Lower leg skin (tissue), 4 donors: ENCODE measurements at regions not wholly inside any gene's neighbourhood (a gene's known extent, or its start where the extent isn't known, plus 50 kb on each side); places are given as distances from the start of the nearest gene placed in this dataset.

ENCODE experiments used
- DNase-seq, 2 donors: peaks; one replicate each; pipeline ENCODE4 v3.0.0-alpha.2; 2019; ENCODE audit warnings: low spot score in 2 of 2
- H3K4me3 ChIP-seq: fragments of 200-600 bp; sonication (generic); 2 replicates; pipeline ENCODE4 v1.5.1; 2017; ENCODE audit warnings: mild to moderate bottlenecking, low read depth; ENCODE audit not compliant: poor library complexity, severe bottlenecking
- POLR2A ChIP-seq, 2 donors: fragments of 450-650 bp; IDR thresholded peaks; one replicate each; pipeline ENCODE4 v1.6.1; 2016 to 2017; ENCODE audit warnings: antibody characterized with exemption in 2 of 2, mild to moderate bottlenecking in 1 of 2, moderate library complexity in 1 of 2
- WGBS, 2 donors: methylation state at CpG; one replicate each; pipeline ENCODE4 v1.1.5; 2018; 5-methylcytosine and 5-hydroxymethylcytosine counted together
- intact Hi-C: fragments of 100-400 bp; cut with DNase I; formaldehyde crosslinking; loops from one replicate; pipeline ENCODE4 v1.15.0; 2023; ENCODE audit warnings: low total_unique reads
- TF ChIP-seq, protein P1 (sequence below), 3 donors: fragments of 450-650 bp; IDR thresholded peaks; one replicate each; pipeline ENCODE4 v1.5.1; 2016; ENCODE audit warnings: antibody characterized with exemption in 3 of 3, mild to moderate bottlenecking in 3 of 3, moderate library complexity in 2 of 3

DNA sequence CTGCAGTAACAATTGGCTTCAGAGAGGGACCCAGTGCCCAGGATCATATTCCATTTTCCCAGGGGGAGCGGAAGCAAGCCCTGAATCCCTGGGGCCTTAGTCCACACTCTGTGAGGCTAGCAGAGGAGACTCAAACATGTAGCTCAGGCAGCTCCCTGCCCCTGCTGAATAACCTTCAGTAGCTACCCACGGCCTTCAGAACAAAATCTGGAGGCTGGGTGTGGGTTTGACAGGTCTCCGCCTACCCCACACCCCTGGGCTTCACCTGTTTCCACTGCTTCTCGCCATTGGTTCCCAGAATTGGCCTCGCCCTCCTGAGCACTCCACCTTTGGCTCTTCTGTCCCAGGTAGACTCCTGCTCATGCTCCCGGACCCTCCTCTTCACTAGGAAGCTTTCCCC is 93.6 kb upstream of the ATP2B2 start:
- no peak for DNase-seq
- TF ChIP-seq, protein P1, sequence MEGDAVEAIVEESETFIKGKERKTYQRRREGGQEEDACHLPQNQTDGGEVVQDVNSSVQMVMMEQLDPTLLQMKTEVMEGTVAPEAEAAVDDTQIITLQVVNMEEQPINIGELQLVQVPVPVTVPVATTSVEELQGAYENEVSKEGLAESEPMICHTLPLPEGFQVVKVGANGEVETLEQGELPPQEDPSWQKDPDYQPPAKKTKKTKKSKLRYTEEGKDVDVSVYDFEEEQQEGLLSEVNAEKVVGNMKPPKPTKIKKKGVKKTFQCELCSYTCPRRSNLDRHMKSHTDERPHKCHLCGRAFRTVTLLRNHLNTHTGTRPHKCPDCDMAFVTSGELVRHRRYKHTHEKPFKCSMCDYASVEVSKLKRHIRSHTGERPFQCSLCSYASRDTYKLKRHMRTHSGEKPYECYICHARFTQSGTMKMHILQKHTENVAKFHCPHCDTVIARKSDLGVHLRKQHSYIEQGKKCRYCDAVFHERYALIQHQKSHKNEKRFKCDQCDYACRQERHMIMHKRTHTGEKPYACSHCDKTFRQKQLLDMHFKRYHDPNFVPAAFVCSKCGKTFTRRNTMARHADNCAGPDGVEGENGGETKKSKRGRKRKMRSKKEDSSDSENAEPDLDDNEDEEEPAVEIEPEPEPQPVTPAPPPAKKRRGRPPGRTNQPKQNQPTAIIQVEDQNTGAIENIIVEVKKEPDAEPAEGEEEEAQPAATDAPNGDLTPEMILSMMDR (IDR thresholded peaks at IDR 0.05) = no peak
- no peak for TF ChIP-seq POLR2A (IDR thresholded peaks at IDR 0.05)
- H3K4me3 ChIP-seq = no peak overlapping the region
- 71 to 85% methylated on average over 6 of the region's 6 CpGs for WGBS, 2 donors
- intact Hi-C loops = no loop called here

DNA sequence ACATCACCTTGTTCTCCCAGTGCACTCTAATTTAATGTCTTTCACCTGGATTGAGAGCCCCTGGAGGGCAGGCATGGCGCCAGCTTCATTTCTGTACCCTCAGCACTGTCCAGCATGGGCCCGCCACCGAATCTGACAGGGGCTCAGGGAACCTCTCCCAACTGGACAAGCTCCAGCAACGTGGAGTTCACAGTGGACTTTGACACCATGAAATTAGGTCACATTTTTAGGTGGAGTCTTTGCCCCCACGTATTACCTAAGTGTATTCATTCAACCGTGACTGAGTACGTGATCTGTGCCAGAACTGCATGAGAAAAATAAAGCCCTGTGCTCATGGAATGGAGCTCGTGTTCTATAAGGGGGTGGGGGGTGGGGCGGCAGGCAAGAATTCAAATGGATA is 94.1 kb upstream of the ATP2B2 start:
- intact Hi-C loops = no loop called here
- TF ChIP-seq POLR2A (IDR thresholded peaks at IDR 0.05) = no peak
- TF ChIP-seq, protein P1 (IDR thresholded peaks at IDR 0.05) = no peak
- no peak overlapping the region for H3K4me3 ChIP-seq
- DNase-seq = no peak
- WGBS, 2 donors = 63 to 79% methylated on average over 9 of the region's 9 CpGs

DNA sequence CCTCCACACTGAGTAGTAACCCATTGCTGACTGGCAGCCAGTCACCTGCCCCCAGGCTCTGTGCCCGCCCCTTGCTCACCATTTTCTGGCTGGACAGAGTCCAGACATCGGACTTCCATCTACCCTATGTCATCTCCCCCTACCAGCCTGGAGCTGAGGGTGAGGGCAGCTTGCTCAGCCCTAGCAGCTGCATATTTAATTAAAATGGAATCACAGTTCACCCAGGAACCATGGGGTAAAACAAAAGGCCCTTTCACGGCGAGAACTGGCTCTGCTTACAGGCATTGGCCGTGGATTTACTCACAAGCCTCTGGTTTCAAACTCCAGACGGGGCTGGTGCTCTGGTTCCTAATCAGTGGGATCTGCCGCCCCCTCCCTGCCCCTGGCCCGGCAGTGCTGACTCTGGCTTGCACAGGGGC is 94.9 kb upstream of the ATP2B2 start:
- intact Hi-C loops = loop anchor here (5.0 kb wide), 1 partner anchor 1403 kb away; no protein-coding TSS in a partner anchor
- TF ChIP-seq, protein P1 (IDR thresholded peaks at IDR 0.05) = no peak
- no peak for TF ChIP-seq POLR2A (IDR thresholded peaks at IDR 0.05)
- no peak overlapping the region for H3K4me3 ChIP-seq
- 24 to 34% methylated on average over 8 of the region's 8 CpGs for WGBS, 2 donors
- no peak for DNase-seq

DNA sequence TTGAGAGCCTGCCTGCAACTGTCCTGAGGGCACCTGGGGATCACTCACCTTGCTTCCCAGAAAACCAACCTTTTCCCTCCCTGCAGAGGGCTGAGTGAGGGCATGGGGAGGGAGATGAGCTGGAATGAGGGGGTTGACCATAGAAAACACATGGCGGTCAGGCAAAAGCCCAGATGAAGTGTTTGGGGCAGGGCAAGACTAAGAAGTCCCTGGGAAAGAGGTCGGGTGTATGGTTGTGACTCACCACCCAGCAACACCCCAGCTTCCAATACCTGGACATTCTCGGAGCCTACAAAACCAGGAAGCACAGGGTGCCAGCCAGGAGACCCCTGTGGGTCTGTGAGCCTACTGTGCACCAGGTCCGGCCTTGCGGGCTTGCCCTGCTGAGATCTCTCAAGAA is 95.3 kb upstream of the ATP2B2 start:
- no peak overlapping the region for H3K4me3 ChIP-seq
- WGBS, 2 donors = 64 to 72% methylated on average over 5 of the region's 5 CpGs
- no peak for DNase-seq
- TF ChIP-seq POLR2A (IDR thresholded peaks at IDR 0.05) = no peak
- TF ChIP-seq, protein P1 (IDR thresholded peaks at IDR 0.05) = no peak
- intact Hi-C loops = loop anchor here (5.0 kb wide), 1 partner anchor 1403 kb away; no protein-coding TSS in a partner anchor

DNA sequence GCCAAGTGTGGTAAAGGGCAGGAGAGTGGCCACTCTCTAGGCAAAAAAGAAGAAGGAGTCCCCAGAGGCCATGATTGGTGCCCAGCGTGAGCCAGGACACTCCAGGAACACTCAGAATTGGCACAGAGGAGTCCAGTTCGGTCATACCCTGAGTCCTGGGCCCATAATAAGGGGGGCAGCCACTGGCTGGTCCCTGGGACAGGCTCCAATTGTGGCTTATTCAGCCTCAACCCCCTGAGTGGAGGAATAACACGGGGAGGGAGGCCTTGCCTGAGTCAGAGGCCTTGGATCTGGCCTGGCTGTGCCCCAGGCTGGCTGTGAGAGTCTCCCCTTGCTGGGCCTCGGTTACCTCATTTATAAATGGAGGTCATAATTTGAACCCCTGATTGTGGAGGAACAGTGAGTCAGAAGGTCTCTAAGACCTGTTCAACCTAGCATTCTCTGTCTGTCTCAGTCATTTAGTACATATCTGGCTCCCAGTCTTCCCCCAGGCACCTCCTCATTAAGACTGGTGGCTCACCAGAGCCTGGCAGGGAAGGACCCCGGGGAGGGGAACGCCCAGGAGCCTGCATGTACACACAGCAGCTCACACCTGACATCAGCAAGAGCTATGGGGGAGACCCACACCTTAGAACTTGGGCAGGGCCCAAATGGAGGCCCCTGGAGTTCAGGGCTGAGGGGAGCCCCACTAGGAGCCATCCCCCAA is 95.9 kb upstream of the ATP2B2 start:
- H3K4me3 ChIP-seq = no peak overlapping the region
- 68 to 73% methylated on average over 6 of the region's 6 CpGs for WGBS, 2 donors
- no peak for DNase-seq
- TF ChIP-seq, protein P1 (IDR thresholded peaks at IDR 0.05) = no peak
- TF ChIP-seq POLR2A (IDR thresholded peaks at IDR 0.05) = no peak
- intact Hi-C loops = loop anchor here (5.0 kb wide), 1 partner anchor 1404 kb away; no protein-coding TSS in a partner anchor

DNA sequence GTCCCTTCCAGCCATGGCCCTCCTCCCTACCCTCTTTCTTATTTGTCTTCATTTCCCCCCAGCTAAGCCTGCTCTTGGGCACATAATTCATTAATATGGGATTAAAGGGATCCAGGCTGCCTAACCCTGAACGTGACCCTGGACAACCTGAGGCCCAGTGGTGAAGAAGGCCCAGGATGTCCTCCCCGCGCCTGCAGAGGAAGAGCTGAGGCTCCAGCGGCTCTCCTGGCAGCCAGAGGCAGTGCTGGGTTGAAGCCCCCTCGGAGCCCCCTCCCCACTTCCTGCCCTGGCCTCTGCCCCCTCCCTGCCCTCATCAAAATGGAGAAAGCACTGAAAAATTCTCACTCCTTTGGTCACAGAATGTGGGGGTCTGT is 96.5 kb upstream of the ATP2B2 start:
- WGBS, 2 donors = 70 to 71% methylated on average over 5 of the region's 5 CpGs
- TF ChIP-seq POLR2A (IDR thresholded peaks at IDR 0.05) = no peak
- TF ChIP-seq, protein P1 (IDR thresholded peaks at IDR 0.05) = no peak
- no peak for DNase-seq
- no peak overlapping the region for H3K4me3 ChIP-seq
- intact Hi-C loops = loop anchor here (5.0 kb wide), 1 partner anchor 1405 kb away; no protein-coding TSS in a partner anchor
